ENCODE measurements at regions not wholly inside any gene's neighbourhood (a gene's known extent, or its start where the extent isn't known, plus 50 kb on each side); places are given as distances from the start of the nearest gene placed in this dataset.

DNA sequence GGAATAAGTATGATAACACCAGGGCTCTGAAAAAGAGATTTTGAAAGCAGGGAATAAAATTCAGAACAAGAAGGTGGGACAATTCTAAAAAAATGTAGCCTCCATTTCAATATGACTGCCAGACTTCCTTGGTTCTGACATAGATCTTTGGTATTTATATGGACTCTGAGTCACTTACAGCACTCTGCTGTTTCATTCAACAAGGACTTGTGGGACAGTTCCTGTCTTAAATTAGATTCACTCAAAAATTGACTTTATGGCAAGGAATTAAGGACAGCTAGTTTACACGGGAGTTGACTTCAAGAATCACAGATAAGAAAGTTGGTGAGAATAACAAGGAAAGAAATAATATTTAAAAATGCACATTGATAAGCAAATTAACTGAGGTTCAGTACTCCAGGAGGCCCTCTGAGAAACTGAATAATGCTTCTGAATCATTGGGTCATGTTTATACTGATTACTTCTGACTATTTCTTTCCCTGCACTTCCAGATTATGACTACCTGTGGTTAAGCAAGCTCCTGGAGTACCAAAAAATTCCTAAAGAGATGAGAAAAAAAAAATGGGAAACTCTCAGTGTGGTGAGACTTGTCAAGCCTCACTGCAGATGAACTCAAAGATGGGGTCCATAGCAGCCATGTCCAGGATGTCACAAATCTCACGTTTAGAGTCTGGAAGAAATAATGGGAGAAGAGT lies 828.3 kb upstream of the PIK3C3 start (continued):
- TF ChIP-seq TEAD4 (IDR thresholded peaks at IDR 0.05; ENCODE audit: low read depth, low read length) (no peak), GTF2F1 (IDR thresholded peaks at IDR 0.05; ENCODE audit: borderline replicate concordance, low read depth, low read length) (no peak), YY1 (IDR thresholded peaks at IDR 0.05; ENCODE audit: low read depth, low read length) (no peak), SAP30 (IDR thresholded peaks at IDR 0.05; ENCODE audit: insufficient read depth, insufficient replicate concordance, low read length) (no peak), CBX8 (IDR thresholded peaks at IDR 0.05; ENCODE audit: borderline replicate concordance, low read depth, low read length) (no peak), PHF8 (conservative IDR thresholded peaks at IDR 0.05; ENCODE audit: low read depth, low read length) (no peak)

Measured in H1 (cell line).